GM12878 (cell line): ENCODE measurements at regions not wholly inside any gene's neighbourhood (a gene's known extent, or its start where the extent isn't known, plus 50 kb on each side); places are given as distances from the start of the nearest gene placed in this dataset.
"Not testable (repeated sequence)": the region's sequence is repeated elsewhere in the genome, so short reads cannot be mapped to it uniquely, and the experiment has no call there.

Experiments
- ATAC-seq: fragments of 200-7000 bp; cut with Tn5 transposase; 3 replicates; pipeline ENCODE4 v1.9.1; 2020; ENCODE audit warnings: mild to moderate bottlenecking, moderate library complexity
- BruUV-seq: library from RNA; stranded (reverse); fragments of 400-500 nt; replicated peaks from 2 replicates; lab custom pipeline; 2021; lab: Mats Ljungman, UMichigan
- CTCF ChIA-PET: fragments of 300-600 bp; sonication (Branson Sonifier 250); formaldehyde crosslinking; extraction: SDS; loops from one replicate; lab custom pipeline; 2021; ENCODE audit warnings: inconsistent platforms; lab: Yijun Ruan, JAX
- POLR2A ChIA-PET: fragments of 350-600 bp; formaldehyde crosslinking; extraction: SDS; loops from one replicate; lab custom pipeline; 2021; ENCODE audit warnings: inconsistent platforms; lab: Charles Lee
- RAD21 ChIA-PET: fragments of 300-600 bp; sonication (Branson Sonifier 250); formaldehyde crosslinking; loops from one replicate; lab custom pipeline; 2023; ENCODE audit warnings: antibody characterized with exemption; ENCODE audit not compliant: unreplicated experiment; lab: Charles Lee
- SMC1A ChIA-PET: fragments of 300-600 bp; sonication (Branson Sonifier 250); formaldehyde crosslinking; loops from one replicate; lab custom pipeline; 2023; ENCODE audit not compliant: unreplicated experiment, uncharacterized antibody; lab: Charles Lee
- DNase-seq: peaks from one replicate; pipeline ENCODE4 v3.0.0-alpha.2; 2011; ENCODE audit warnings: low read depth, low spot score
- FAIRE-seq: peaks from 3 replicates; lab custom pipeline; 2011; peaks lifted over from hg19 to GRCh38; lab: Jason Lieb, UNC
- H2AFZ ChIP-seq: 2 replicates; pipeline ENCODE4 v1.6.0; 2011; ENCODE audit warnings: low read depth, low read length, control low read depth; ENCODE audit not compliant: control insufficient read depth
- H3K27ac ChIP-seq: 2 replicates; pipeline ENCODE4 v1.5.1; 2011; ENCODE audit warnings: control low read depth; ENCODE audit not compliant: control insufficient read depth, insufficient read depth
- H3K27me3 ChIP-seq, 2 experiments: replicated peaks in 1 of 2; 2 replicates each; pipeline versions ENCODE4 v1.6.0 to v1.6.1; 2011; ENCODE audit warnings: low read length in 1 of 2; ENCODE audit not compliant: control insufficient read depth in 2 of 2, insufficient read depth in 2 of 2
- H3K36me3 ChIP-seq, 2 experiments: 2 replicates each; pipeline ENCODE4 v1.5.1; 2011; ENCODE audit warnings: low read length in 1 of 2; ENCODE audit not compliant: control insufficient read depth in 2 of 2, insufficient read depth in 2 of 2
- H3K4me1 ChIP-seq: 2 replicates; pipeline ENCODE4 v1.6.1; 2011; ENCODE audit warnings: mild to moderate bottlenecking, low read length, moderate library complexity, mixed read lengths; ENCODE audit not compliant: control insufficient read depth, insufficient read depth
- H3K4me2 ChIP-seq: 2 replicates; pipeline ENCODE4 v1.6.0; 2011; ENCODE audit warnings: control low read depth; ENCODE audit not compliant: control insufficient read depth, insufficient read depth
- H3K4me3 ChIP-seq: fragments of 200-600 bp; sonication (generic); 2 replicates; pipeline ENCODE4 v1.5.1; 2016
- H3K79me2 ChIP-seq: 2 replicates; pipeline ENCODE4 v1.6.0; 2011; ENCODE audit warnings: low read length; ENCODE audit not compliant: control insufficient read depth, insufficient read depth
- H3K9ac ChIP-seq: 2 replicates; pipeline ENCODE4 v1.8.0; 2011; ENCODE audit warnings: low read length, control low read depth, mixed read lengths; ENCODE audit not compliant: control insufficient read depth, insufficient read depth
- H3K9me3 ChIP-seq: replicated peaks from 3 replicates; pipeline ENCODE4 v1.5.1; 2011; ENCODE audit warnings: mild to moderate bottlenecking, low read length; ENCODE audit not compliant: control insufficient read depth, insufficient read depth
- H4K20me1 ChIP-seq: 2 replicates; pipeline ENCODE4 v1.6.0; 2011; ENCODE audit not compliant: control insufficient read depth, insufficient read depth
- EED ChIP-seq: sonication (generic); IDR thresholded peaks from 2 replicates; pipeline ENCODE4 v1.6.1; 2016; ENCODE audit warnings: antibody characterized with exemption, low read depth
- NFIC ChIP-seq: IDR thresholded peaks from 2 replicates; pipeline ENCODE4 v1.6.1; 2012; ENCODE audit warnings: low read depth, mild to moderate bottlenecking, inconsistent platforms, low read length, moderate library complexity
- WGBS: methylation state at CpG from one replicate; pipeline ENCODE4 v1.1.6; 2016; ENCODE audit warnings: low lambda C conversion rate; ENCODE audit not compliant: insufficient replicate concordance, insufficient coverage; ENCODE audit errors: missing lambda C conversion rate; 5-methylcytosine and 5-hydroxymethylcytosine counted together
- in situ Hi-C: fragments of 300-500 bp; cut with MboI; formaldehyde crosslinking; loops from 9 replicates; pipeline ENCODE4 v1.14.3; 2018; ENCODE audit warnings: mixed read lengths
- intact Hi-C: fragments of 100-400 bp; cut with micrococcal nuclease; formaldehyde crosslinking; loops from one replicate; pipeline ENCODE4 v1.14.2; 2022; ENCODE audit not compliant: unreplicated experiment
- TF ChIP-seq, protein P1 (sequence below): IDR thresholded peaks from 2 replicates; pipeline ENCODE4 v1.6.1; 2011; ENCODE audit warnings: borderline replicate concordance, low read depth, mild to moderate bottlenecking, moderate library complexity, low read length; ENCODE audit not compliant: insufficient read depth, poor library complexity, severe bottlenecking

DNA sequence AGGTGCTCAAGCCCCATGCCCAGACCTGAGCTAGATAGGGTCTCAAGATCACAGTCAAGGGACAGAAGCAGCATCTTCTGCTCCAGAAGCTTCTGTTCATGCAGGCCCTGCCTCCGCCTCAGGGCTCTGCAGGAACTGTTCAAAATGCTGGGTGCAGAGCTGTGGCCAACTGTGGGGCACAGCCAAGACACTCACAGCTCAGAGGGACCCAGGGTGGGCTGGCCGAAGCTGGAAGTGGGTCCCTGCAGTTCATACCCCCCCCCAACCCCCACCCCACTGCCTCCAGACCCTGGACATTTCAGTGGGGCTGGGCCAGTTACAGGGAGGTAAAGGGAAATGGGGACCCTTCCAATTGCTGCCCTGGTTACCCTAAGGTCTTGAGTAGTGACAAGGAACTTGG, 129.0 kb downstream of the CRYBB2 start:
- RAD21 ChIA-PET, result no interaction called here
- SMC1A ChIA-PET, result no interaction called here
- H3K27me3 ChIP-seq, result no peaks in the 10 kb centered on the region
- no peak overlapping the region for H3K9ac ChIP-seq
- no peaks in the 10 kb centered on the region for H4K20me1 ChIP-seq
- no peak overlapping the region for H2AFZ ChIP-seq
- no peak overlapping the region for H3K4me3 ChIP-seq
- POLR2A ChIA-PET, result no interaction called here
- DNase-seq (no peak), FAIRE-seq (no peak), ATAC-seq (no peak)
- no peak overlapping the region for H3K4me2 ChIP-seq
- intact Hi-C loops, result no loop called here
- no peaks in the 10 kb centered on the region for H3K9me3 ChIP-seq
- no peaks in the 10 kb centered on the region for H3K4me1 ChIP-seq
- no peak for TF ChIP-seq NFIC
- TF ChIP-seq, protein P1, sequence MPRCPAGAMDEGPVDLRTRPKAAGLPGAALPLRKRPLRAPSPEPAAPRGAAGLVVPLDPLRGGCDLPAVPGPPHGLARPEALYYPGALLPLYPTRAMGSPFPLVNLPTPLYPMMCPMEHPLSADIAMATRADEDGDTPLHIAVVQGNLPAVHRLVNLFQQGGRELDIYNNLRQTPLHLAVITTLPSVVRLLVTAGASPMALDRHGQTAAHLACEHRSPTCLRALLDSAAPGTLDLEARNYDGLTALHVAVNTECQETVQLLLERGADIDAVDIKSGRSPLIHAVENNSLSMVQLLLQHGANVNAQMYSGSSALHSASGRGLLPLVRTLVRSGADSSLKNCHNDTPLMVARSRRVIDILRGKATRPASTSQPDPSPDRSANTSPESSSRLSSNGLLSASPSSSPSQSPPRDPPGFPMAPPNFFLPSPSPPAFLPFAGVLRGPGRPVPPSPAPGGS, result no peak
- TF ChIP-seq EED, result no peak
- CTCF ChIA-PET, result no interaction called here
- WGBS, result 84% methylated on average over 2 of the region's 2 CpGs
- H3K27ac ChIP-seq, result no peak overlapping the region
- in situ Hi-C loops, result no loop called here
- no peaks in the 10 kb centered on the region for H3K79me2 ChIP-seq
- no TSS peak for BruUV-seq
- peaks cover 4 to 10% of the 10 kb centered on the region in 2 experiments; a peak in 3 of 4 replicates for H3K36me3 ChIP-seq

DNA sequence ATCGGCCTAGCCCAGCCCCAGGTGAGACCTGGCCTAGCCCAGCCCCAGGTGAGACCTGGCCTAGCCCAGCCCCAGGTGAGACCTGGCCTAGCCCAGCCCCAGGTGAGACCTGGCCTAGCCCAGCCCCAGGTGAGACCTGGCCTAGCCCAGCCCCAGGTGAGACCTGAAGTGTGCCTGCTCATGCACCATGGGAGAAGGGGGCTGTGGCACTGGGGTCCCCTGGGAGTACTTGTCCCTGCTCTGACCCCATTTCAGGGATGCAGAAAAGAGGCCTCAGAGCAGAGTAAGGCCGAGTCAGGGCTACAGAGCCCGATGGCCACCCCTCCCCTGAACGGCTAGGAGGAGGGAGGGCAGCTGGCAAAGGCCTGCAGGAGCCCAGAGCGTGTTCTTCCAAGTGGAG, 129.6 kb downstream of the CRYBB2 start:
- H2AFZ ChIP-seq, SMC1A ChIA-PET, H3K4me2 ChIP-seq, BruUV-seq, H3K9ac ChIP-seq, ATAC-seq, RAD21 ChIA-PET, intact Hi-C loops, H3K4me3 ChIP-seq, H3K79me2 ChIP-seq, H3K4me1 ChIP-seq, H4K20me1 ChIP-seq, DNase-seq, POLR2A ChIA-PET, H3K27ac ChIP-seq, H3K27me3 ChIP-seq, H3K9me3 ChIP-seq, FAIRE-seq, in situ Hi-C loops: not testable (repeated sequence)
- WGBS, result 96% methylated on average over 2 of the region's 5 CpGs
- CTCF ChIA-PET, result interaction anchor here (0.6 kb wide), 1 partner anchor 113 kb away, joined by 3 read pairs; no protein-coding TSS in a partner anchor
- H3K36me3 ChIP-seq, result peaks cover 9 to 14% of the 10 kb centered on the region in 2 experiments; a peak in 3 of 4 replicates
